ENCODE measurements at regions not wholly inside any gene's neighbourhood (a gene's known extent, or its start where the extent isn't known, plus 50 kb on each side); places are given as distances from the start of the nearest gene placed in this dataset.

DNA sequence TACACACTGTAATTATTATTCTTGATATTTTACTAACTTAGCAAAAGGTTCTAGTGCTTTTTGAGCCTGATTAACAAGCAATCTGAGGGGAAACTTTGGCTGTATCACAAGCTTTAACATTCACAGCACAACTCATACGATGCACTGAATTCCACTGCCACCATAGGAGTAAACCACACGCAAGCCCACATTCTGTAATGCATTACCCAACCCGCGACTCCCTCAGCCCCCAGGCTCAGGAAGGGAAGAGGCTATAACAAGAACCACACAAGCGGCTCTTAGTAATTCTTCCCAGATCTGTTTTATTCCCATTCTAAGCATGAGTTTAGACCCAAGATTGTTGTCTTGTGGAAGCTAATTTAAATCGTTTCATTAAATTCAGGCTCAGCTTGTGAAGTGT, 138.5 kb upstream of the TBL1X start:
- no peak overlapping the region for H3K4me2 ChIP-seq (ENCODE audit: control insufficient read depth, insufficient read depth)
- H3K27me3 ChIP-seq (replicated peaks in 1 of 2; ENCODE audit: control insufficient read depth in 2 of 2, insufficient read depth in 2 of 2, low read length in 1 of 2): no peaks in the 10 kb centered on the region
- TF ChIP-seq RFX5 (IDR thresholded peaks at IDR 0.05; ENCODE audit: low read depth, low read length) (no peak), CBX3 (IDR thresholded peaks at IDR 0.05; ENCODE audit: borderline replicate concordance, low read depth) (no peak), CREB1 (IDR thresholded peaks at IDR 0.05; ENCODE audit: low read depth) (no peak), CBFB (IDR thresholded peaks at IDR 0.05; ENCODE audit: low read depth) (no peak), NFYB (IDR thresholded peaks at IDR 0.05; ENCODE audit: insufficient read depth, low read depth, low read length) (no peak), TBL1XR1 (IDR thresholded peaks at IDR 0.05; ENCODE audit: low read depth, low read length) (no peak), NFIC (IDR thresholded peaks at IDR 0.05; ENCODE audit: low read depth, low read length) (no peak), POU2F2 (IDR thresholded peaks at IDR 0.05; ENCODE audit: borderline replicate concordance, low read depth, low read length) (no peak), CEBPB (IDR thresholded peaks at IDR 0.05; ENCODE audit: borderline replicate concordance in 1 of 2, low read depth in 2 of 2, low read length in 2 of 2) (no peak), SRF (IDR thresholded peaks at IDR 0.05; ENCODE audit: low read depth in 2 of 2, low read length in 2 of 2) (no peak), EGR1 (IDR thresholded peaks at IDR 0.05; ENCODE audit: borderline replicate concordance in 1 of 2, low read depth in 2 of 2, low read length in 2 of 2) (no peak), POLR2AphosphoS2 (IDR thresholded peaks at IDR 0.05; ENCODE audit: low read depth, low read length) (no peak), CREM (IDR thresholded peaks at IDR 0.05; ENCODE audit: low read depth) (no peak), RAD21 (IDR thresholded peaks at IDR 0.05; ENCODE audit: insufficient read depth, low read depth, low read length) (no peak), CBX5 (IDR thresholded peaks at IDR 0.05; ENCODE audit: low read depth) (no peak), PAX8 (IDR thresholded peaks at IDR 0.05) (no peak)
- no peak overlapping the region for H3K27ac ChIP-seq (ENCODE audit: control insufficient read depth, insufficient read depth)
- DNase-seq (ENCODE audit: low read depth, low spot score): no peak
- no peak overlapping the region for H3K9ac ChIP-seq (ENCODE audit: control insufficient read depth, insufficient read depth, low read length)
- POLR2A ChIA-PET: no interaction called here
- H4K20me1 ChIP-seq (ENCODE audit: control insufficient read depth, insufficient read depth): no peaks in the 10 kb centered on the region
- WGBS (ENCODE audit: insufficient coverage, insufficient replicate concordance, low lambda C conversion rate, missing lambda C conversion rate): 56% methylated on average over 6 of the region's 6 CpGs
- H3K4me1 ChIP-seq (ENCODE audit: control insufficient read depth, insufficient read depth, low read length): no peaks in the 10 kb centered on the region
- in situ Hi-C loops (cut with MboI) (no loop called here), intact Hi-C loops (cut with micrococcal nuclease; ENCODE audit: unreplicated experiment) (no loop called here)
- SMC1A ChIA-PET (ENCODE audit: uncharacterized antibody, unreplicated experiment): no interaction called here
- no peaks in the 10 kb centered on the region; the same call in 2 of the 3 replicates for H3K9me3 ChIP-seq (replicated peaks; ENCODE audit: control insufficient read depth, insufficient read depth, low read length)
- H3K4me3 ChIP-seq: no peak overlapping the region
- H2AFZ ChIP-seq (ENCODE audit: control insufficient read depth, low read depth, low read length): no peak overlapping the region
- RAD21 ChIA-PET (ENCODE audit: unreplicated experiment): no interaction called here
- CTCF ChIA-PET: interaction anchor here (0.6 to 1.1 kb wide), 2 partner anchors 13 to 28 kb away, joined by 3 to 5 read pairs; no protein-coding TSS in a partner anchor
- ATAC-seq: no peak
- FAIRE-seq: no peak
- H3K79me2 ChIP-seq (ENCODE audit: control insufficient read depth, insufficient read depth, low read length): no peaks in the 10 kb centered on the region
- no TSS peak for BruUV-seq (replicated peaks)
- H3K36me3 ChIP-seq (ENCODE audit: control insufficient read depth in 2 of 2, insufficient read depth in 2 of 2, low read length in 1 of 2): no peaks in the 10 kb centered on the region

All from GM12878 (cell line).